ENCODE measurements at regions not wholly inside any gene's neighbourhood (a gene's known extent, or its start where the extent isn't known, plus 50 kb on each side); places are given as distances from the start of the nearest gene placed in this dataset.
"Not testable (repeated sequence)": the region's sequence is repeated elsewhere in the genome, so short reads cannot be mapped to it uniquely, and the experiment has no call there.

DNA sequence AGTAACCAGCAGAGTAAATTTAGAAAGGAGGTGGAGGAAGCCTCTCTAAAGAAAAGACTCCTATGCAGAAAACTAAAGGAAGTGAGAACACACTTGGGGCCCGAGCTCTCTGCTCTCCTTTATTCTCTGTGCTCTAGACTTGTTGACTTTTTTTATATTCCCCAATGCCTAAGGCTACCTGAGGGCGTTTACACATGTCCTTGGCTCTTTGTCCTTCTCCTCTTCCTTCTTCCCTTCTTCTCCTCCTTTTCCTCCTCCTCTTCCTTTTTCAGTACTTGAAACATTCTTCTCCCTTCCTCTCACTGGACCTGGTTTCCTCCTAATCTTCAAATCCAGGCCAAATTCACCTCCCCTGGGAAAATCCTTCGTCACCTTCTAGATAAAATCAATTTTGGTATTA lies 256.4 kb upstream of the TRPC7 start:
- no peak for DNase-seq (ENCODE audit: low spot score)

GRCh38 chr5:136620621-136621020 lies 255.3 kb upstream of the TRPC7 start:
- DNase-seq (ENCODE audit: low spot score) = no peak

- DNase-seq (ENCODE audit: low spot score) = no peak
Measured at GRCh38 chr5:136620016-136620419, 254.7 kb upstream of the TRPC7 start.

GRCh38 chr5:136619556-136619955 lies 254.2 kb upstream of the TRPC7 start:
- DNase-seq (ENCODE audit: low spot score) = no peak

DNA sequence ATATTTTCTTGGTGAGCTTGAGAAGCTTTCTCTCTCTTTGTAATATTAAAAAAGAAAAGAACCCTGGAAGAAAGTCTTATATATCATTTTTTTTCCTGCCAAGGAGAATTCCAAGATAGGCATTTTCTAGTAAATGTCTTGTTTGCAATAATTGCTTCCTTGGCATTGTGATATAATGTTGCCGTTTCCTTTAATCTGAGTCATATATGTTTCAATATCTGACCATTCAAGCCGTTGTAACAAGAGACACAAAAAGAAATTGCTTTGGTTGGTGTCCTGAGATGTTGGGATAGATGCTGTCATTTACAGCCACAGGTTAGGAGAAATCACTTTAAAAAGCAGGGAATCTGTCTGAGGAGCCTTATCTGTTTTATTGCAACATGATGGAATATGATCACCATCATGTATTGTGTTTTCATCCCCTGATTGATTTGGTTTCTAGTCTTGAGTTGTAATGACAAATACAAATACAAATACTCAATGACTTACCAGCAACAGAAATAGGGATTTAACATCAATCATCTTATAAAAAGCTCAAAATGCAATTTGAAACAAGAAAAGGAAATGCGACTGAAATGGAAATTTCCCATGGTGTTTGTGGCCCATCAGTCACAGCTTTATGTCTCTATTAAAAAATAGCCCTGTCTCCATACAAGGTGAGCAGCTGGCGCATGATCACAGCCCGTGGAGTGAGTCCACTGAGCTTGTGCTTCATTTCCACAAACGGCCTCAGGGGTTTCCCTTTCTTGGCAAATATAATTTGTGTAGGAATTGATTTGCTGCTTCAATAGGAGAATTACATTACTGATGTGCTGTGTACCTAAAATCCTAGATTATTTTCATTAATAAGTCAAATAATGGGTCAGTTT lies 250.1 kb upstream of the TRPC7 start:
- DNase-seq (ENCODE audit: low spot score) = no peak

DNA sequence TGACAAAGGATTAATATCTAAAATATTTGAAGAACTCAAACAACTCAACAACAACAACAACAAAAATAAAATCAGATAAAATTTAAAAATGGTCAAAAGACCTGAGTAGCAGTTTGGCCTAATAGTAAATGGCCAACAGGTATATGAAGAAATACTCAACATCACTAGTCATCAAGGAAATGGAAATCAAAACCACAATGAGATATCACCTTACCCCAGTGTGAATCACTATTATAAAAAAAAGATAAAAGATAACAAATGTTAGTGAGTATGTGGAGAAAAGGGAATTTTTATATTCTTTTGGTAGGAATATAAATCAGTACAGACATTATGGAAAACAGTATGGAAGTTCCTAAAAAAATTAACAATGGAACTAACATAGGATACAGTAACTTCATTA lies 247.9 kb upstream of the TRPC7 start:
- DNase-seq (ENCODE audit: low spot score) = no peak

GRCh38 chr5:136605638-136606037 lies 240.3 kb upstream of the TRPC7 start:
- no peak for DNase-seq (ENCODE audit: low spot score)

GRCh38 chr5:136600306-136600705 lies 235.0 kb upstream of the TRPC7 start:
- no peak for DNase-seq (ENCODE audit: low spot score)

DNA sequence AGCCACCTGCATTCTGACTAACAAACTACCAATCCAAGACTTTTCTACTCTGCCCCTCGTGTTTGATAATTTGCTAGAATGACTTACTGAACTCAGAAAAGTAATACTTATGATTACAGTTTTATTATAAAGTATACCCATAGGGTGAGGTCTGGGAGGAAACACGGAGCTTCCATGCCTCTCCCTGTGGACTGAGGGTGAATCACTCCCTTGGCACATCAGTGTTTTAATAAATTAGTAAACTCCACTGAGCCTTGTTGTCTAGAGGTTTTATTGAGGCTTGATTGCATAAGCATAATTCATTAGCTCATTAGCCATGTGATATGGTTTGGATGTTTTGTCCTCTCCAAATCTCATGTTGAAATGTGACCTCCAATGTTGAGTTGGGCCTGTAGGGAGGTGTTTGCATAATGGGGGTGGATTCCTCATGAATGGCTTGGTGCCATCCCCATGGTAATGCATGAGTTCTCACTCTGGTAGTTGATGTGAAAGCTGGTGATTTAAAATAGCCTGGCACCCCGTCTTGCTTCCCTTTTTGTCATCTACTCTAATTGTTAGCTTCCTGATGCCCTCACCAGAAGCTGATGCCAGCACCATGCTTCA lies 233.6 kb upstream of the TRPC7 start:
- DNase-seq (ENCODE audit: low spot score) = no peak

GRCh38 chr5:136594416-136594815 lies 229.1 kb upstream of the TRPC7 start:
- DNase-seq (ENCODE audit: low spot score) = no peak

GRCh38 chr5:136590581-136590980 lies 225.2 kb upstream of the TRPC7 start:
- no peak for DNase-seq (ENCODE audit: low spot score)

DNA sequence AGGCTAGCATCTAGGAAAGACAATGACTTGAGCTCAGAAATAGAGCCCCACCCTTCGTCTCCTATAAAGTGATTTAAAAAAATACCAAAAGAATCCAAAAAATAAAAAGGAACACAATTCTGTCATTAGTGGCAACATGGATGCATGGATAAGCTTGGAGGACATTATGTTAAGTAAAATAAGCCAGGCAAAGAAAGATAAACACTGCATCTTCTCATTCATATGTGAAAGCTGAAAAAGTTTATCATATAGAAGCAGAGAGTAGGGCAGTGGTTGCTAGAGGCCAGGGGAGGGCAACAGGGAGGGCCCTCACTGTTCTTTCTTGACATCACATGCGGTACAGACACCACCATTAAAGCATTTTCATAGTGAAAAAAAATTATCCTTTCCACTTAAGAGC lies 220.9 kb upstream of the TRPC7 start:
- DNase-seq (ENCODE audit: low spot score) = no peak

DNA sequence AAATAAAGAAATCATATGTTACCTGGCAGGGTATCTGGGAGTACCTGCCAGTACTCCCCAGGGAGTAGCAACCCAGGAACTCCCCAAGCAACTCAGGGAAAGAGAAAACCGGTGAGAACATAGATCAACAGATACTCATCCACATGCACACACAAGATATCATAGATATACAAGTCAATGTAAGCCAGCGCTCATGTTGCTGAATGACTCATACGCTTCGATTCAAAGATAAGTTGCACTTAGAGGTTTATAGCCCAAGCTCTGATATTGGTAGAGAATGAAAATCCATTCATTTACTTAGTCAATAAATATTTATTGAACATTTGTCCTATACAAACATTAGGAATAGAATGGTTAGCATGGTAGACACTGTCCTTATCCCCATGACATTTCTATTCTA lies 219.1 kb upstream of the TRPC7 start:
- no peak for DNase-seq (ENCODE audit: low spot score)

DNA sequence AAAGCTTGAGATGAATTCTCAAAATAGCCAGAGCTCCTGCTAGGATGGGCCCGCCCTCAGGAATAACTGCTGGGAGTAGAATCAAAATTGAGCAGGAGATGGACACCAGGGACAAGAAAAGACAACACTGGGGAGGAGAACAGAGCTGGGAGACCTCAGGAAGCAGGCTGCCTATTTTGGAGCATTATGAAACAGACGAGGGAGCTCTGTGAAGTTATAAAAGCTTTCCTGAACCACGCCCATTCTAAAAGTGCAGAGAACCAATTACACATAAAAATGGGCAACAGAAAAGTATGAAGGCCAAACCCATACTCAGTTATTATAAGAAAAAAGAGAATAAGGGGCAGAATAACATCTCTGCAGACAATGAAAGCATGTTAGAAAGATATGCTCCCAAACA lies 213.9 kb upstream of the TRPC7 start:
- DNase-seq (ENCODE audit: low spot score) = no peak

- not testable (repeated sequence) for DNase-seq (ENCODE audit: low spot score)
Measured at GRCh38 chr5:136569875-136570274, 204.5 kb upstream of the TRPC7 start.

DNA sequence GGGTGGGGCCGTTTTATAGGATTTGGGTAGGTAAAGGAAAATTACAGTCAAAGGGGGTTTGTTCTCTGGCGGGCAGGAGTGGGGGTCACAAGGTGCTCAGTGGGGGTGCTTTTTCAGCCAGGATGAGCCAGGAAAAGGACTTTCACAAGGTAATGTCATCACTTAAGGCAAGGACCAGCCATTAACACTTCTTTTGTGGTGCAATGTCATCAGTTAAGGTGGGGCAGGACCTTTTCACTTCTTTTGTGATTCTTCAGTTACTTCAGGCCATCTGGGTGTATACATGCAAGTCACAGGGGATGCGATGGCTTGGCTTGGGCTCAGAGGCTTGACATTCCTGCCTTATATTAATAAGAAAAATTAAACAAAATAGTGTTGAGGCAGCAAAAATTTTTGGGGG lies 200.1 kb upstream of the TRPC7 start:
- DNase-seq (ENCODE audit: low spot score) = not testable (repeated sequence)

DNA sequence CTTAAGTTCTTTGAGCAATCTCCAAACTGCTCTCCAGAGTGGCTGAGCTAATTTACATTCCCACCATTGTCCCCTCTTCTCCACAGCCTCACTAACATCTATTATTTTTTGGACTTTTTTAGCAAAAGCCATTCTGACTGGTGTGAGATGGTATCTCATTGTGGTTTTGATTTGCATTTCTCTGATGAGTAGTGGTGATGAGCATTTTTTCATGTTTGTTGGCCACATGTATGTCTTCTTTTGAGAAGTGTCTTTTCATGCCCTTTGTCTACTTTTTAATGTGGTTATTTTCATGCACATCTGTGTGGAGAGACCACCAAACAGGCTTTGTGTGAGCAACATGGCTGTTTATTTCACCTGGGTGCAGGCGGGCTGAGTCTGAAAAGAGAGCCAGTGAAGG lies 199.7 kb upstream of the TRPC7 start:
- DNase-seq (ENCODE audit: low spot score) = not testable (repeated sequence)

GRCh38 chr5:136564431-136564830 lies 199.1 kb upstream of the TRPC7 start:
- DNase-seq (ENCODE audit: low spot score) = not testable (repeated sequence)

GRCh38 chr5:136563489-136563888 lies 198.1 kb upstream of the TRPC7 start:
- DNase-seq (ENCODE audit: low spot score) = no peak

- no peak for DNase-seq (ENCODE audit: low spot score)
Measured at GRCh38 chr5:136560126-136560525, 194.8 kb upstream of the TRPC7 start.

- DNase-seq (ENCODE audit: low spot score) = no peak
Measured at GRCh38 chr5:136559651-136560050, 194.3 kb upstream of the TRPC7 start.

DNA sequence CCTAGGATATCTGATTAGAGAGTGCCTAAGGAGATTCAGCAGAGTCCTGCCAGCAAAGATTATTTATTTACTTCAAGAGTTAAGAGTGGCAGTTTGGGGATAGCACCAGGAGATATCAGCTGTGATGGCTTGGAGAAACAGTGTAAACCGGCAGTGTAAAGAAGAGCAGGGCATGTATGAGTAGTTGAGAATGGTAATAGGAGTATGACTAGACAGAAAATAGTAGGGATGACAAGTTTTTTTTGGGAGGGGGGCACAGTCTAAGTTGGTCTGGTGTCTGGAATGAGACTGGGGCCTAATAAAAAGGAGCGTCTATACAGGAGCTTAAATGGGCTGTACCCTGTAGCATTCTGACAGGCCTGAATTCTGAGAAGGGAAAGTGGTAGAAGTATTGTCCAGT lies 181.8 kb upstream of the TRPC7 start:
- not testable (repeated sequence) for DNase-seq (ENCODE audit: low spot score)

DNA sequence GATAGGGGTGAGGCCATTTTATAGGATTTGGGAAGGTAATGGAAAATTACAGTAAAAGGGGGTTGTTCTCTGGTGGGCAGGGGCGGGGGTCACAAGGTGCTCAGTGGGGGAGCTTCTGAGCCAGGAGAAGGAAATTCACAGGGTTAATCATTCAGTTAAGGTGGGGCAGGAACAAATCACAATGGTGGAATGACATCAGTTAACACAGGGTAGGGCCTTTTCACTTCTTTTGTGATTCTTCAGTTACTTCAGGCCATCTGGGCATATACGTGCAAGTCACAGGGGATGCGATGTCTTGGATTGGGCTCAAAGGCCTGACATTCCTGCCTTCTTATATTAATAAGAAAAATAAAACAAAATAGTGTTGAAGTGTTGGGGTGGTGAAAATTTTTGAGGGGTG lies 181.1 kb upstream of the TRPC7 start:
- not testable (repeated sequence) for DNase-seq (ENCODE audit: low spot score)

GRCh38 chr5:136545031-136545430 lies 179.7 kb upstream of the TRPC7 start:
- DNase-seq (ENCODE audit: low spot score) = not testable (repeated sequence)

Data from germinal center (tissue), 1 donor.